ENCODE measurements at regions not wholly inside any gene's neighbourhood (a gene's known extent, or its start where the extent isn't known, plus 50 kb on each side); places are given as distances from the start of the nearest gene placed in this dataset.

- TF ChIP-seq CTCF (IDR thresholded peaks at IDR 0.05; ENCODE audit: low read depth, low read length, poor library complexity, severe bottlenecking): no peak
- TF ChIP-seq EZH2phosphoT487 (IDR thresholded peaks at IDR 0.05; ENCODE audit: borderline replicate concordance, low read length): no peak
Observed at GRCh38 chr1:195849180-195849579, 759.1 kb downstream of the KCNT2 start.
